GM13977 (cell line): ENCODE measurements at regions not wholly inside any gene's neighbourhood (a gene's known extent, or its start where the extent isn't known, plus 50 kb on each side); places are given as distances from the start of the nearest gene placed in this dataset.

Source experiments
- DNase-seq: peaks from one replicate; pipeline ENCODE4 v3.0.0; 2012; ENCODE audit warnings: low spot score
- in situ Hi-C: fragments of 300-500 bp; cut with MboI; formaldehyde crosslinking; loops from one replicate; pipeline ENCODE4 v1.12.0; 2022; ENCODE audit warnings: low sequenced_read_pairs, low pct_unique_long_range_greater_than_20kb, mixed read lengths, inconsistent platforms; ENCODE audit not compliant: unreplicated experiment
- TF ChIP-seq, protein P1 (sequence below): IDR thresholded peaks from 2 replicates; pipeline ENCODE4 v1.5.1; 2012; ENCODE audit warnings: mild to moderate bottlenecking, control low read depth; ENCODE audit not compliant: insufficient read depth; ENCODE audit errors: extremely low read depth, missing control alignments

GRCh38 chr4:180485407-180485806 lies 1757.8 kb upstream of the TENM3 start:
- in situ Hi-C loops = no loop called here
- TF ChIP-seq, protein P1, sequence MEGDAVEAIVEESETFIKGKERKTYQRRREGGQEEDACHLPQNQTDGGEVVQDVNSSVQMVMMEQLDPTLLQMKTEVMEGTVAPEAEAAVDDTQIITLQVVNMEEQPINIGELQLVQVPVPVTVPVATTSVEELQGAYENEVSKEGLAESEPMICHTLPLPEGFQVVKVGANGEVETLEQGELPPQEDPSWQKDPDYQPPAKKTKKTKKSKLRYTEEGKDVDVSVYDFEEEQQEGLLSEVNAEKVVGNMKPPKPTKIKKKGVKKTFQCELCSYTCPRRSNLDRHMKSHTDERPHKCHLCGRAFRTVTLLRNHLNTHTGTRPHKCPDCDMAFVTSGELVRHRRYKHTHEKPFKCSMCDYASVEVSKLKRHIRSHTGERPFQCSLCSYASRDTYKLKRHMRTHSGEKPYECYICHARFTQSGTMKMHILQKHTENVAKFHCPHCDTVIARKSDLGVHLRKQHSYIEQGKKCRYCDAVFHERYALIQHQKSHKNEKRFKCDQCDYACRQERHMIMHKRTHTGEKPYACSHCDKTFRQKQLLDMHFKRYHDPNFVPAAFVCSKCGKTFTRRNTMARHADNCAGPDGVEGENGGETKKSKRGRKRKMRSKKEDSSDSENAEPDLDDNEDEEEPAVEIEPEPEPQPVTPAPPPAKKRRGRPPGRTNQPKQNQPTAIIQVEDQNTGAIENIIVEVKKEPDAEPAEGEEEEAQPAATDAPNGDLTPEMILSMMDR = no peak
- DNase-seq = no peak

GRCh38 chr4:180486342-180486741 lies 1756.9 kb upstream of the TENM3 start:
- DNase-seq = no peak
- TF ChIP-seq, protein P1 = no peak
- in situ Hi-C loops = no loop called here

GRCh38 chr4:180489787-180490186 lies 1753.4 kb upstream of the TENM3 start:
- TF ChIP-seq, protein P1 = no peak
- no peak for DNase-seq
- in situ Hi-C loops = no loop called here

DNA sequence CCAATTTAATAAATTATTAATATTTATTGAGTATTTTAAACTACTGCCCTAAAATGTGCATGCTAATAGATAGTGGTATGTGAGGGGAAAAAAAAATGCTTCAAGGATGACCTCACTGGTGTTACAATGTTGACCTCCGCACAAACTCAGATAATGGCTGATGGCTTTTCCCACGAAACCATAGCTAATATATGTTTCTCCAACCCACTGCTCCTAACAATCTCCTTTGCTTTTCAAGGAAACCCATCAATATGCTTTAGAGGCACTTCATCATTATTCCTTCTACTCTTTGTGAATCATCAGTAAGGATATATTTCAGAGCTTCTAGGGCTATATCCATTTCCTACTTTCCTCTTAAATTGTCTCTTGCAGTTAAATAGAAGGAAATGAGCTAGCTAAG lies 1752.0 kb upstream of the TENM3 start:
- TF ChIP-seq, protein P1 = no peak
- in situ Hi-C loops = no loop called here
- no peak for DNase-seq

DNA sequence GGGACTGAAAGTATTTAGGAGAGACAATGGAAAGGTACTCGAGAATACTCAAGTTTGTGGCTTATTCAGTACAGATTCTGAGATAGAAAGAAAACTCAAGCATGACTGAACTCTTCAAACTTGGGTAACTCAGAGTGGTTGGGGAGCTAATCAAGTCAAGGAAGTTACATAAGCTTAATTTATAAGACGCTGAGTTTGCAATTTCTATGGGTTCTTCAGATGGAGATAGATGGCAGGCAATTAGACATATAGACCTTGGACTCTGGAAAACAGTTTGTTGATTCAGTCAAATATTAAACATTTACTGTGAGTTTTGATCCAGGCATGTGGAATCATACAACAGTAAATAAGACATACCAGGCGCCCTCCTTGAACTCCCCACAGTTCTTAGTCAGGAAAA lies 1749.9 kb upstream of the TENM3 start:
- TF ChIP-seq, protein P1 = no peak
- in situ Hi-C loops = no loop called here
- DNase-seq = no peak

- DNase-seq = no peak
- TF ChIP-seq, protein P1 = no peak
- in situ Hi-C loops = no loop called here
Observed at GRCh38 chr4:180500154-180500553, 1743.0 kb upstream of the TENM3 start.

GRCh38 chr4:180512801-180513475 lies 1730.3 kb upstream of the TENM3 start:
- TF ChIP-seq, protein P1 = no peak
- no peak for DNase-seq
- in situ Hi-C loops = no loop called here
